NB4 (cell line): ENCODE measurements at regions not wholly inside any gene's neighbourhood (a gene's known extent, or its start where the extent isn't known, plus 50 kb on each side); places are given as distances from the start of the nearest gene placed in this dataset.

Experiments used
- DNase-seq: peaks from one replicate; pipeline ENCODE4 v3.0.0; 2010; ENCODE audit warnings: low read depth
- H3K4me3 ChIP-seq: one replicate; pipeline ENCODE4 v1.5.1; 2011; ENCODE audit warnings: mild to moderate bottlenecking, low read depth, low read length, moderate library complexity
- CTCF ChIP-seq: IDR thresholded peaks from one replicate; pipeline ENCODE4 v1.5.1; 2012; ENCODE audit warnings: low read depth, low read length
- MAX ChIP-seq: IDR thresholded peaks from 2 replicates; pipeline ENCODE4 v1.6.1; 2011; ENCODE audit warnings: low read depth, low read length
- MYC ChIP-seq: IDR thresholded peaks from 2 replicates; pipeline ENCODE4 v1.6.1; 2011; ENCODE audit warnings: low read depth, low read length
- POLR2A ChIP-seq: IDR thresholded peaks from 2 replicates; pipeline ENCODE4 v1.6.1; 2011; ENCODE audit warnings: mild to moderate bottlenecking; ENCODE audit not compliant: insufficient read length; ENCODE audit errors: extremely low read depth

GRCh38 chr6:14606353-14606752 is 488.8 kb downstream of the CD83 start:
- H3K4me3 ChIP-seq = no peak overlapping the region
- no peak for TF ChIP-seq MYC
- TF ChIP-seq MAX = no peak
- TF ChIP-seq POLR2A = no peak
- TF ChIP-seq CTCF = no peak
- no peak for DNase-seq

- no peak for TF ChIP-seq POLR2A
- no peak for TF ChIP-seq MYC
- TF ChIP-seq CTCF = no peak
- no peak for TF ChIP-seq MAX
- no peak for DNase-seq
- H3K4me3 ChIP-seq = no peak overlapping the region
Measured at GRCh38 chr6:14610141-14610540, 492.6 kb downstream of the CD83 start.

GRCh38 chr6:14612016-14612980 is 494.7 kb downstream of the CD83 start:
- H3K4me3 ChIP-seq = no peak overlapping the region
- DNase-seq = no peak
- TF ChIP-seq MYC (no peak), CTCF (no peak), MAX (no peak), POLR2A (no peak)

- DNase-seq = no peak
- TF ChIP-seq MYC (no peak), CTCF (no peak), MAX (no peak), POLR2A (no peak)
Measured at GRCh38 chr6:14614631-14615030, 497.1 kb downstream of the CD83 start.

GRCh38 chr6:14616656-14617055 is 499.1 kb downstream of the CD83 start:
- no peak for DNase-seq
- TF ChIP-seq MYC (no peak), CTCF (no peak), POLR2A (no peak), MAX (no peak)
- no peak overlapping the region for H3K4me3 ChIP-seq

More at GRCh38 chr6:14614631-14615030, 497.1 kb downstream of the CD83 start:
- H3K4me3 ChIP-seq = no peak overlapping the region
